ENCODE measurements at regions not wholly inside any gene's neighbourhood (a gene's known extent, or its start where the extent isn't known, plus 50 kb on each side); places are given as distances from the start of the nearest gene placed in this dataset.

GRCh38 chr5:14971873-14972272 lies 100.3 kb upstream of the ANKH start:
- no peak for DNase-seq (ENCODE audit: low read depth)
- TF ChIP-seq CTCF (IDR thresholded peaks at IDR 0.05; ENCODE audit: insufficient read depth, low read depth, low read length), result no peak

GRCh38 chr5:14968796-14969195 lies 97.2 kb upstream of the ANKH start:
- DNase-seq (ENCODE audit: low read depth), result no peak
- TF ChIP-seq CTCF (IDR thresholded peaks at IDR 0.05; ENCODE audit: insufficient read depth, low read depth, low read length), result no peak
- H3K4me3 ChIP-seq (ENCODE audit: low read depth, low read length), result no peak overlapping the region

More at GRCh38 chr5:14971873-14972272, 100.3 kb upstream of the ANKH start:
- H3K4me3 ChIP-seq (ENCODE audit: low read depth, low read length), result no peak overlapping the region

GRCh38 chr5:14967166-14967565 lies 95.6 kb upstream of the ANKH start:
- H3K4me3 ChIP-seq (ENCODE audit: low read depth, low read length), result no peak overlapping the region
- DNase-seq (ENCODE audit: low read depth), result no peak
- no peak for TF ChIP-seq CTCF (IDR thresholded peaks at IDR 0.05; ENCODE audit: insufficient read depth, low read depth, low read length)

GRCh38 chr5:14965815-14966214 lies 94.2 kb upstream of the ANKH start:
- no peak for TF ChIP-seq CTCF (IDR thresholded peaks at IDR 0.05; ENCODE audit: insufficient read depth, low read depth, low read length)
- DNase-seq (ENCODE audit: low read depth), result no peak

GRCh38 chr5:14962604-14963003 lies 91.0 kb upstream of the ANKH start:
- H3K4me3 ChIP-seq (ENCODE audit: low read depth, low read length), result no peak overlapping the region
- TF ChIP-seq CTCF (IDR thresholded peaks at IDR 0.05; ENCODE audit: insufficient read depth, low read depth, low read length), result no peak
- no peak for DNase-seq (ENCODE audit: low read depth)

More at GRCh38 chr5:14965815-14966214, 94.2 kb upstream of the ANKH start:
- no peak overlapping the region for H3K4me3 ChIP-seq (ENCODE audit: low read depth, low read length)

GRCh38 chr5:14960120-14960462 lies 88.5 kb upstream of the ANKH start:
- no peak overlapping the region for H3K4me3 ChIP-seq (ENCODE audit: low read depth, low read length)
- no peak for TF ChIP-seq CTCF (IDR thresholded peaks at IDR 0.05; ENCODE audit: insufficient read depth, low read depth, low read length)
- no peak for DNase-seq (ENCODE audit: low read depth)

GRCh38 chr5:14959399-14960119 lies 88.0 kb upstream of the ANKH start:
- DNase-seq (ENCODE audit: low read depth), result no peak
- TF ChIP-seq CTCF (IDR thresholded peaks at IDR 0.05; ENCODE audit: insufficient read depth, low read depth, low read length), result no peak
- H3K4me3 ChIP-seq (ENCODE audit: low read depth, low read length), result no peak overlapping the region

All from fibroblast of villous mesenchyme (primary cell).